ENCODE measurements at regions not wholly inside any gene's neighbourhood (a gene's known extent, or its start where the extent isn't known, plus 50 kb on each side); places are given as distances from the start of the nearest gene placed in this dataset.

DNA sequence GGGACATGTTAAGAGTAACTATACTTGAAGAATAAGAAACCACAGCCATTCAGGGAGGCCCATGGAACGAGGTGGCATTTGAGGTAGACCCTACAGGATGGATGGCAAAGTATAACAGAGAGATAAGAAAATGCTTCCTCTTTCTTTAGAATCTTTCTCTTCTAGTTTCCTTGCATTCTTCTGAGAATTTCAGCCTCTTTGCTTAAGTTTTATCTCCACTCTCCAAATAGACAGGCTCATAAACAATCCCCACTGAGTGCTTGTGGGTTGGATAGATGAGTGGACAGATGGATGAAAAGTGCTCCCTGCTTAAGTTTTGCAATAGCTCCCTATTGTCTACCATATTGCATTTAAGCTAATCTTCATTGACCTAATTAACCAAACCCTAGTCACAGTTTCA lies 103.7 kb downstream of the MEX3B start (continued):
- no peak for TF ChIP-seq KLF13 (tag; IDR thresholded peaks at IDR 0.05; ENCODE audit: borderline replicate concordance, low read depth)
- TF ChIP-seq, protein P1, sequence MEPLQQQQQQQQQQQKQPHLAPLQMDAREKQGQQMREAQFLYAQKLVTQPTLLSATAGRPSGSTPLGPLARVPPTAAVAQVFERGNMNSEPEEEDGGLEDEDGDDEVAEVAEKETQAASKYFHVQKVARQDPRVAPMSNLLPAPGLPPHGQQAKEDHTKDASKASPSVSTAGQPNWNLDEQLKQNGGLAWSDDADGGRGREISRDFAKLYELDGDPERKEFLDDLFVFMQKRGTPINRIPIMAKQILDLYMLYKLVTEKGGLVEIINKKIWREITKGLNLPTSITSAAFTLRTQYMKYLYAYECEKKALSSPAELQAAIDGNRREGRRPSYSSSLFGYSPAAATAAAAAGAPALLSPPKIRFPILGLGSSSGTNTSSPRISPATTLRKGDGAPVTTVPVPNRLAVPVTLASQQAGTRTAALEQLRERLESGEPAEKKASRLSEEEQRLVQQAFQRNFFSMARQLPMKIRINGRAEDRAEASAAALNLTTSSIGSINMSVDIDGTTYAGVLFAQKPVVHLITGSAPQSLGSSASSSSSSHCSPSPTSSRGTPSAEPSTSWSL (CRISPR knock-in tag; IDR thresholded peaks at IDR 0.05; ENCODE audit: borderline replicate concordance): no peak
- TF ChIP-seq ZNF274 (IDR thresholded peaks at IDR 0.05; ENCODE audit: borderline replicate concordance, low read depth, low read length): no peak
- no peak for TF ChIP-seq NFRKB (IDR thresholded peaks at IDR 0.05; ENCODE audit: low read depth)
- no peak for TF ChIP-seq TAF7 (tag; IDR thresholded peaks at IDR 0.05)
- no peak for TF ChIP-seq IFI16 (CRISPR knock-in tag; IDR thresholded peaks at IDR 0.05)
- TF ChIP-seq, protein P2, sequence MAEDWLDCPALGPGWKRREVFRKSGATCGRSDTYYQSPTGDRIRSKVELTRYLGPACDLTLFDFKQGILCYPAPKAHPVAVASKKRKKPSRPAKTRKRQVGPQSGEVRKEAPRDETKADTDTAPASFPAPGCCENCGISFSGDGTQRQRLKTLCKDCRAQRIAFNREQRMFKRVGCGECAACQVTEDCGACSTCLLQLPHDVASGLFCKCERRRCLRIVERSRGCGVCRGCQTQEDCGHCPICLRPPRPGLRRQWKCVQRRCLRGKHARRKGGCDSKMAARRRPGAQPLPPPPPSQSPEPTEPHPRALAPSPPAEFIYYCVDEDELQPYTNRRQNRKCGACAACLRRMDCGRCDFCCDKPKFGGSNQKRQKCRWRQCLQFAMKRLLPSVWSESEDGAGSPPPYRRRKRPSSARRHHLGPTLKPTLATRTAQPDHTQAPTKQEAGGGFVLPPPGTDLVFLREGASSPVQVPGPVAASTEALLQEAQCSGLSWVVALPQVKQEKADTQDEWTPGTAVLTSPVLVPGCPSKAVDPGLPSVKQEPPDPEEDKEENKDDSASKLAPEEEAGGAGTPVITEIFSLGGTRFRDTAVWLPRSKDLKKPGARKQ (CRISPR knock-in tag; IDR thresholded peaks at IDR 0.05): no peak
- TF ChIP-seq ZNF146 (CRISPR knock-in tag; IDR thresholded peaks at IDR 0.05; ENCODE audit: unreplicated experiment): no peak
- no peak for TF ChIP-seq NCOA2 (IDR thresholded peaks at IDR 0.05; ENCODE audit: partially characterized antibody in 2 of 2)
- TF ChIP-seq, protein P3, sequence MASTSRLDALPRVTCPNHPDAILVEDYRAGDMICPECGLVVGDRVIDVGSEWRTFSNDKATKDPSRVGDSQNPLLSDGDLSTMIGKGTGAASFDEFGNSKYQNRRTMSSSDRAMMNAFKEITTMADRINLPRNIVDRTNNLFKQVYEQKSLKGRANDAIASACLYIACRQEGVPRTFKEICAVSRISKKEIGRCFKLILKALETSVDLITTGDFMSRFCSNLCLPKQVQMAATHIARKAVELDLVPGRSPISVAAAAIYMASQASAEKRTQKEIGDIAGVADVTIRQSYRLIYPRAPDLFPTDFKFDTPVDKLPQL (IDR thresholded peaks at IDR 0.05; ENCODE audit: extremely low read depth, insufficient read length): no peak
- no peak for TF ChIP-seq ZNF311 (CRISPR knock-in tag; IDR thresholded peaks at IDR 0.05)
- TF ChIP-seq TGIF2 (CRISPR knock-in tag; IDR thresholded peaks at IDR 0.05): no peak
- TF ChIP-seq SPI1 (IDR thresholded peaks at IDR 0.05; ENCODE audit: borderline replicate concordance, low read depth, low read length): no peak
- TF ChIP-seq ZNF57 (CRISPR knock-in tag; IDR thresholded peaks at IDR 0.05): no peak
- TF ChIP-seq RNF2 (IDR thresholded peaks at IDR 0.05): no peak; the same call in 1 of the 2 replicates
- TF ChIP-seq SP1 (CRISPR knock-in tag; IDR thresholded peaks at IDR 0.05): no peak
- TF ChIP-seq, protein P4, sequence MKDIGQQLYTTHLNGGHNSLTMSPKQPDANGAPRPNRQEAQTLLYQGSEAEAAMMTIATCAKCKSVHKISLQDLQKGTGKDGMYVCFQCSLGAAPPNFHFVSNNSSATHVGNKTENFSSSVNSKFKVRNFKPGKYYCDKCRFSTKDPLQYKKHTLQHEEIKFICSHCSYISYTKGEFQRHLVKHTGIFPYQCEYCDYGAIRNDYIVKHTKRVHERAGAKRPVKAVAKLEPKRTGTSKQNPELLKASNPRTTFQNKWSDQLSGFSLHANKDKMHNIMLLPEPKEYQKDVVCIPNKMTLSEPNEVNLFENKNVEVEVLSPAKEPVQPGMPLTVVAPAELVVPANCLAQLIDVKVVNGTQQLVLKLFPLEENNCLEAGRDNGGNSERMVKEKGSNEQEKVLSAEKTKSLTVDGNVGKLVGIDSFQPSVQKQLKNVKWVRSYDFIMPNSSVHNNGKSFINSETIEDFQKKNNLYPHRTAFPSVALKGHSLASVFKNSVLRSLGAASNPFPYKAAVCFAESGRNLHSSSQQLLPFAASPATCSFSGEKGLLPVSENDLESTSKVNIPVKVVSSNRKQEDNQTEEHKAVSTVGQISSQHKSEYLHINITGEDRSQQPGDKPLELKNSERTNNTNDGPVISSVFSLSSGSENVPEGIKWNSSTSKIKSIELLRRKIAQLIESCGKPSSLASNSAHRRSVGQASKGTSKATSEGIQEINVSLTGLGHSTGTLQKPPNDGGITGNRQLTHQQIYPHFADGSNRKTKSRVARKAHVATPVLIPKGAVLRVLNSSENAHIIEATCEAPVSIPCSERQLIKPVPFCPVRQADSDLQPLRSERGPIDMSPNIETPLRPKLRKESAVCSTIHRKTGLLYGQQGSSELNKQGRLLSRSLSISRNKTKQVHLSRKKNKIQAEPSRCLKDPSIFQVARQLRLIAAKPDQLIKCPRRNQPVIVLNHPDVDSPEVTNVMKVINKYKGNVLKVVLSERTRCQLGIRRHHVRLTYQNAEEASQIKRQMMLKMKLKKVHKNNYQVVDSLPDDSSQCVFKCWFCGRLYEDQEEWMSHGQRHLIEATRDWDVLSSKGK (CRISPR knock-in tag; IDR thresholded peaks at IDR 0.05): no peak
- no peak for TF ChIP-seq CREM (IDR thresholded peaks at IDR 0.05; ENCODE audit: low read depth)
- no peak for TF ChIP-seq SIN3B (IDR thresholded peaks at IDR 0.05; ENCODE audit: low read depth)
- TF ChIP-seq HNRNPL (IDR thresholded peaks at IDR 0.05; ENCODE audit: low read depth, low read length): 0 out of 2 replicates have a peak, but pooled peaks have one; percentile 35
- TF ChIP-seq HDAC6 (IDR thresholded peaks at IDR 0.05; ENCODE audit: low read depth, low read length): no peak
- no peak for TF ChIP-seq FOXA1 (IDR thresholded peaks at IDR 0.05; ENCODE audit: borderline replicate concordance)
- peak; percentile 59 for TF ChIP-seq HMGN3 (IDR thresholded peaks at IDR 0.05; ENCODE audit: borderline replicate concordance, extremely low read depth, insufficient read length, low read depth, low read length)
- no peak for TF ChIP-seq MED1 (CRISPR knock-in tag; IDR thresholded peaks at IDR 0.05; ENCODE audit: borderline replicate concordance)
